ENCODE measurements at regions not wholly inside any gene's neighbourhood (a gene's known extent, or its start where the extent isn't known, plus 50 kb on each side); places are given as distances from the start of the nearest gene placed in this dataset.

DNA sequence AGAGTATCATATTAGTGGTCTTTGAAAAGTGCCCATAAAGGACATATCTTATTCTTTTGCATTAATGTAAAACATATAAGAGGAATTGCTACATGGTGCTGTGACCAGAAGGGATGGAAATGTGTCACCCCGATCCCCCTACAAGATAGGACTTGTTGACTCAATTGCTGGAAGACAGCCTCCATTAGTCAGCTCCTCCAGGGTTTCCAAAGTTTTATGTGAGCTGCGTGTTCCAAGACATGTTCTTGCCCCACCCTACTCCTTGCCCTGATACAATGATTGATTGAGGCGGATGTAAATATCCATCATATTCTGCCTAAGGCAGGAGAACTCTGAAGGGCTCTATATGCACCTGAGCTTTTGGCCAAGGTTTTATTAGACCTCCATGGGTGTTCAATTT lies 541.0 kb upstream of the ZEB2 start:
- Histone ChIP-seq H3K27me3 (ENCODE audit: control insufficient read depth, insufficient read depth, low read length) (no peaks in the 10 kb centered on the region), H3K36me3 (ENCODE audit: control insufficient read depth, insufficient read depth, low read length) (no peaks in the 10 kb centered on the region), H3K27ac (ENCODE audit: low read depth, low read length) (no peak overlapping the region), H3K9ac (ENCODE audit: low read length) (no peak overlapping the region), H3K4me1 (ENCODE audit: control insufficient read depth, insufficient read depth, low read length) (no peaks in the 10 kb centered on the region), H3K4me3 (ENCODE audit: low read length) (no peak overlapping the region)

DNA sequence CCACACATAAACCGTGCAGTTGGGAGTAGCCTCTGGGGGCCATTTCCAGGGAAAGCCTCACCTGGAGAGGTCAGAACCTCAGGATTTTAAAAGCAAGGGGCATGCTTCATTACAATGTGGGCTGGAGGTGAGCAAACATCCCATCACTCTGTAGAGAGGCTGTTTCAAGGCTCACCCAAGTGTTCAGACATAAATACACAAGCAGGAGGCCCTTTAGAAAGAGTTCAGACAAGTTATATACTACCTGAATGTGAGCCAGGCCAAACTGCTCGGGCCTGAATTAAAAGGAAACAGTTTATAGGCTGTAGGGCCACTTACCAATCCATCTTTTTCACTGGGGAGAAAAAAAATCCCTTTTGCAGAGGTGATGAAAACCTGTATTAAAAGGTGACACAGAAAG lies 540.0 kb upstream of the ZEB2 start:
- Histone ChIP-seq H3K9ac (ENCODE audit: low read length) (no peak overlapping the region), H3K4me3 (ENCODE audit: low read length) (no peak overlapping the region), H3K27me3 (ENCODE audit: control insufficient read depth, insufficient read depth, low read length) (no peaks in the 10 kb centered on the region), H3K27ac (ENCODE audit: low read depth, low read length) (no peak overlapping the region), H3K36me3 (ENCODE audit: control insufficient read depth, insufficient read depth, low read length) (no peaks in the 10 kb centered on the region), H3K4me1 (ENCODE audit: control insufficient read depth, insufficient read depth, low read length) (no peaks in the 10 kb centered on the region)

DNA sequence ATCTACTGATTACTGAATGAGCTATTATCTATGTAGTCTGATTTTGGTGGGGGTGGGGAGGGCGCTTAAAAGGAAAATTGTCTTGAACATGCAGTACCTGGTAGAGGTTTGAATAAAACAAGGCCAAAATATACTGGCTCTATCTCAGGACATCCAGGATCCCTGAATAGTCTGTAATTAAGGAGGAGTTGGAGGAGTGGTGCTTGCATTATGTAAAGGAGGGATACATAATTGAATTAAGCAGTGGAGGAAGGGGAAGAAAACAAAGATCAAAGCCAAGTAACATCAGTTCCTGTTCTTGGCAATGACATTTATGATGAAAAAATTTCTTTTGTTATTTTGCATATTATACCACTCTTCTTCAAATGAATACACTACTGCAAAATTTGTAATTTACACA lies 539.4 kb upstream of the ZEB2 start:
- H3K27me3 ChIP-seq (ENCODE audit: control insufficient read depth, insufficient read depth, low read length) = no peaks in the 10 kb centered on the region
- H3K27ac ChIP-seq (ENCODE audit: low read depth, low read length) = no peak overlapping the region
- H3K9ac ChIP-seq (ENCODE audit: low read length) = no peak overlapping the region
- H3K4me1 ChIP-seq (ENCODE audit: control insufficient read depth, insufficient read depth, low read length) = no peaks in the 10 kb centered on the region
- no peaks in the 10 kb centered on the region for H3K36me3 ChIP-seq (ENCODE audit: control insufficient read depth, insufficient read depth, low read length)
- H3K4me3 ChIP-seq (ENCODE audit: low read length) = no peak overlapping the region

DNA sequence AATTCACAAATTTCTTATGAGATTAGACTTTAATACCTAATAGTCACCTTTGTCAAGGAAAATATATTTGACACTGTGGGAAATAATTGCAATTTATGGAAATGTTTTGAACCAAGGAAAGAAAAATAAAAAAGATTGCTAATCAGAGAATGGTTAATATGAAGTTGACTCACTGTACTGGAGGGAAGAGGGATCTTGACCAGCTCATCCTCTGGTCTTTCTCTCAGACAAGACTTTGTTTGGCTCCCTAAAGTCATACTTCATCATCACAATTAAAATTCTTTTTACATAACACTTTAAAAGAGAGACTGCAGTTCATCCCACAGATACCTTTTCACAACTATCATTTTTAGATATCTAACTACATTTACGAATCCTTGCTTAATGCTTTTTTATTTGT lies 538.5 kb upstream of the ZEB2 start:
- no peak overlapping the region for H3K27ac ChIP-seq (ENCODE audit: low read depth, low read length)
- H3K9ac ChIP-seq (ENCODE audit: low read length) = no peak overlapping the region
- no peaks in the 10 kb centered on the region for H3K4me1 ChIP-seq (ENCODE audit: control insufficient read depth, insufficient read depth, low read length)
- no peak overlapping the region for H3K4me3 ChIP-seq (ENCODE audit: low read length)
- H3K36me3 ChIP-seq (ENCODE audit: control insufficient read depth, insufficient read depth, low read length) = no peaks in the 10 kb centered on the region
- no peaks in the 10 kb centered on the region for H3K27me3 ChIP-seq (ENCODE audit: control insufficient read depth, insufficient read depth, low read length)

DNA sequence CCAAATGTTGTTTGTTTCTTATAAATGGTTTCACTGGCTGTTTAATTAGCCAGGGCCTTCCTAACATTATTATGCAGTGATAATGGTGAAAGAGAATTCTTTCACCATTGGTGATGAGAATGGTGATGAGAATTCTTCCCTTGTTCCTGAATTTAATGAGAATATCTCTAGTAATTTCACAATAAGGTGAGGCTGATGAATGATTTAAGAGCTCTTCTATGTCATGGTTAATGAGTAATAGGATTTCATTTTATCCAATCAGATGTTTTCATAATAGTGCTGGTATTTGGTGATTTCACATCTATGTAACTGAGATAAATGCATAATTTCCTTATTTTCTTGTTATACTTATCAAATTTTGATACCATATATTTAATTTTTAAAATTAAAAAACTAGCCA lies 535.7 kb upstream of the ZEB2 start:
- no peaks in the 10 kb centered on the region for H3K36me3 ChIP-seq (ENCODE audit: control insufficient read depth, insufficient read depth, low read length)
- H3K4me3 ChIP-seq (ENCODE audit: low read length) = no peak overlapping the region
- H3K27ac ChIP-seq (ENCODE audit: low read depth, low read length) = no peak overlapping the region
- H3K9ac ChIP-seq (ENCODE audit: low read length) = no peak overlapping the region
- no peaks in the 10 kb centered on the region for H3K4me1 ChIP-seq (ENCODE audit: control insufficient read depth, insufficient read depth, low read length)
- no peaks in the 10 kb centered on the region for H3K27me3 ChIP-seq (ENCODE audit: control insufficient read depth, insufficient read depth, low read length)

DNA sequence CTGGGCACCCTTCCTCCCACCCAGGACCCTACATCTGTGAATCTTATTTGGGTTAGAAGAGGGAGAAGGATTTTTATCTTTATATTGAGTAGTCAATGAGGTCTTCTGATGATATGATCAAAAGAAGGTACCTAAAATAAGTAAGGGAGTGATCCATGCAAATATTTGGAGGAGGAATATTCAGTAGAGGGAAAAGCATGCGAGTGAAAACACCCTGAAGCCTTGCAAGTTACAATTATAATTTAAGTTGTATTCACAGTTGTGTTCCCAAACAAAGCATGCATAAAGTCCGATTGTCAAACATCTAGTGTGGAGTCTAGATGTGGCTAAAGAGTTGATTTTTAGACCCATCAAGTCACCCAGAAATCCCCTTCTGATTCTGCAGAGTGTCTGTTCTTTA lies 530.2 kb upstream of the ZEB2 start:
- no peaks in the 10 kb centered on the region for H3K27me3 ChIP-seq (ENCODE audit: control insufficient read depth, insufficient read depth, low read length)
- H3K27ac ChIP-seq (ENCODE audit: low read depth, low read length) = no peak overlapping the region

DNA sequence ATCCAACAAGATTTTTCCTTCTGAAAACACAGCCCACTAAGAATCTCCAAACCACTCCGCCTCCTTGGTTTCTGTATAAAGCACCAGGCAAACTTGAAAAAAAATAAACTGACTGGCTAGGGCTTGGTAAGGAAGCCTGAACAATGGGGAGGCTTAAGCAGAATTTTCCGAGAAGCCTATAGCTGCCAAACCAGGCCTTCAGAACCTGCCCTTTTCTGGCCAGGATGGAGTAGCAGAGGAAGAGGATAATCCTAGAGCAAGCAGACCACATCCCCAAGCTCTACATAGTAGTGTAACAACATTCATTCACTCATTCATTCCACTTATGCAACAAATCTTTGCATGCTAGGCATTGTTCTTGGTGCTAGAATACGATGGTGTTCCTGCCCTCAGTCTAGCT lies 529.6 kb upstream of the ZEB2 start:
- no peak overlapping the region for H3K9ac ChIP-seq (ENCODE audit: low read length)
- no peaks in the 10 kb centered on the region for H3K27me3 ChIP-seq (ENCODE audit: control insufficient read depth, insufficient read depth, low read length)
- H3K4me1 ChIP-seq (ENCODE audit: control insufficient read depth, insufficient read depth, low read length) = no peaks in the 10 kb centered on the region
- H3K36me3 ChIP-seq (ENCODE audit: control insufficient read depth, insufficient read depth, low read length) = no peaks in the 10 kb centered on the region
- H3K27ac ChIP-seq (ENCODE audit: low read depth, low read length) = no peak overlapping the region
- H3K4me3 ChIP-seq (ENCODE audit: low read length) = no peak overlapping the region

More for the DNA sequence above, 530.2 kb upstream of the ZEB2 start:
- Histone ChIP-seq H3K36me3 (ENCODE audit: control insufficient read depth, insufficient read depth, low read length) (no peaks in the 10 kb centered on the region), H3K9ac (ENCODE audit: low read length) (no peak overlapping the region), H3K4me1 (ENCODE audit: control insufficient read depth, insufficient read depth, low read length) (no peaks in the 10 kb centered on the region), H3K4me3 (ENCODE audit: low read length) (no peak overlapping the region)

DNA sequence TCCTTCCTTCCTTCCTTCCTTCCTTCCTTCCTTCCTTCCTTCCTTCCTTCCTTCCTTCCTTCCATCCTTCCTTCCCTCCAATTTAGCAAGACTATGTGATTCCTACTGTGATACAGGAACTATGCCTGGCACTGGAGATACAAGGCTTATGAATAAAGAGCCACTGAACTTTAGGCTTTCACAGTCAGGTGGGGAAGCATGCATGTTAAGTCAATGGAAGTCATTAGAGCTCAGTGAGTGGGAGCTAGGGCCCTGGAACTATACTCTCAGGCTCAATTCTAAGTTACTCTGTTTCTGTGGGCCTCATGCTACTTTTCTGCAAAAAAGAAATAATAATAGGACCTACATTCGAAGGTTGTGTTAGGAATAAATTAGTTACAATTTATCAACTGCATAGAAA lies 527.6 kb upstream of the ZEB2 start:
- Histone ChIP-seq H3K36me3 (ENCODE audit: control insufficient read depth, insufficient read depth, low read length) (no peaks in the 10 kb centered on the region), H3K4me1 (ENCODE audit: control insufficient read depth, insufficient read depth, low read length) (no peaks in the 10 kb centered on the region), H3K9ac (ENCODE audit: low read length) (no peak overlapping the region)

DNA sequence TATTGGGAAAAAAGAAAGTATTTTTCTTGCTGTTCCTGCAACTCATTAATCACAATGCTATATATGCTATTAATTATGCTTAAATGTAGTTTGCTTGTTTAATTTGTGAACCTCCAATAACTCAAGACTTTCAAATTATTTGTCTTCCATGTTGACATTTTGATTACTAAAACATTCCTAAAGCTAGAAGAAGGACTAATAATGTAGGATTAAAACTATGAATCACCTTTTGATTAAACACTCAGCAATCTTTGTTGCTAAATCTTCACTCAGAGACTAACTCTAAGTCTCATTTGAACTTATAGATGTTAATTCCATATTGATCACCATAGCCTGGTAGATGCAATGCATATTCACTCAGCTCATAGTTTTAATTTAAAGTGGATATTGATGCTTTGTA lies 524.6 kb upstream of the ZEB2 start:
- Histone ChIP-seq H3K27ac (ENCODE audit: low read depth, low read length) (no peak overlapping the region), H3K36me3 (ENCODE audit: control insufficient read depth, insufficient read depth, low read length) (no peaks in the 10 kb centered on the region), H3K4me1 (ENCODE audit: control insufficient read depth, insufficient read depth, low read length) (no peaks in the 10 kb centered on the region), H3K27me3 (ENCODE audit: control insufficient read depth, insufficient read depth, low read length) (no peaks in the 10 kb centered on the region), H3K4me3 (ENCODE audit: low read length) (no peak overlapping the region), H3K9ac (ENCODE audit: low read length) (no peak overlapping the region)

More for the DNA sequence above, 527.6 kb upstream of the ZEB2 start:
- Histone ChIP-seq H3K4me3 (ENCODE audit: low read length) (no peak overlapping the region), H3K27me3 (ENCODE audit: control insufficient read depth, insufficient read depth, low read length) (no peaks in the 10 kb centered on the region), H3K27ac (ENCODE audit: low read depth, low read length) (no peak overlapping the region)

DNA sequence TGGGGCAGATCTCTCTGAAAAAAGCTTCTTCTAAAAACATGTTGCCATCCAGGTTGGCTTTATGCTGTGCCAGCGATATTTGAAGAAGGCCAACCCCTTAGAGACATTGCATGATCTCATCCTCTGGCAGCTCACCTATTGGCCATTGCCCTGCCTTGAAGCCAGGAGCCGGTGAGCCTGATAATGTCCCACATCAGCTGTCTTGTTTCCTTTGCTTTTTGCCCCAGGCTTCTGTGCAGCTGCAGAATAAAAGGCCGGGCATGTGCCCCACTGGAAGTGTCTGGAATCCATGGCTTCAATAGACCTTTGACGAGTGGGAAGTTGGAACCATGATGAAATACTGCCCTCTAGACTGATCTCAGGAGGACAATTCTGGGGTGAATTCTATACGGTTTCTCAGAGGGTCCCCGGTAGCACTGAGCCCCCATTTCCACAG lies 523.5 kb upstream of the ZEB2 start:
- Histone ChIP-seq H3K4me1 (ENCODE audit: control insufficient read depth, insufficient read depth, low read length) (no peaks in the 10 kb centered on the region), H3K4me3 (ENCODE audit: low read length) (no peak overlapping the region), H3K9ac (ENCODE audit: low read length) (no peak overlapping the region), H3K27me3 (ENCODE audit: control insufficient read depth, insufficient read depth, low read length) (no peaks in the 10 kb centered on the region), H3K27ac (ENCODE audit: low read depth, low read length) (no peak overlapping the region), H3K36me3 (ENCODE audit: control insufficient read depth, insufficient read depth, low read length) (no peaks in the 10 kb centered on the region)

DNA sequence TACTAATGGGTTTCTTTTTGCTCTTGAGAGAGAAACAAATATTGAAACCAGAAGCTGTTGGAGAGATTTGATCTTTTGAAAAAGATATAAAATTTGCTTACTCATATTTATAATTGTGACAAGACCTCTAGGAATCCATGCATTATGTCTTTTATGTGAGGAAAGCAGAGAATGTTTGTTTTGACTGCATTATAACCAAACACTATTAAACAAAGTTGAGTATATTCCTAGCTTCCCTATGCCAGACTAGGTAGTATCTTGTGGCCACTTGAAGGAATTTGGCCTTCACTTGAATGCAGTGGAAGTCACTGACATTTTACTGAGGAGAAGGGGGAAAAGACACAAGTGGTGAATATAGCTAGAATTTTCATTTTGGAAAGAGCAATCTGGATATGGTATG lies 521.8 kb upstream of the ZEB2 start:
- Histone ChIP-seq H3K4me3 (ENCODE audit: low read length) (no peak overlapping the region), H3K9ac (ENCODE audit: low read length) (no peak overlapping the region)

DNA sequence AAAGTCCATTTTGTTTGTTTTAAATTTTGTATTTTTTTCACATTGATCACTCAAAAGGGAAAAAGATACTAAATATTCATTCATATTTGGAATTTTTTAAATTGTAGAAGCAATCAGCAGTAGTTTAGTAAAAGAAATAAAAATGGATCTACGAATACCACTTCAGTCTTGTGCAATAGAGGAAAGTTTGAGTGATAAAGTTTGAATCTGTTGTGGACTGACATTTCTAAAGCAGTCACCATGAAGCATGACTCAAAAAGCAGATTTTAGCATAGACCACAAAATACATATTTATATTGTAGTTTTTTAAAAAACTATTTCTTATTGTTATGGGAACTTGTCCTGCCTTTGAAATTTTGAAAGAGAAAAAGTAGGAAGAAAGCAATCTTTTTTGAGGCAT lies 520.5 kb upstream of the ZEB2 start:
- H3K4me3 ChIP-seq (ENCODE audit: low read length) = no peak overlapping the region
- H3K9ac ChIP-seq (ENCODE audit: low read length) = no peak overlapping the region
- H3K36me3 ChIP-seq (ENCODE audit: control insufficient read depth, insufficient read depth, low read length) = no peaks in the 10 kb centered on the region
- no peaks in the 10 kb centered on the region for H3K4me1 ChIP-seq (ENCODE audit: control insufficient read depth, insufficient read depth, low read length)
- H3K27ac ChIP-seq (ENCODE audit: low read depth, low read length) = no peak overlapping the region
- no peaks in the 10 kb centered on the region for H3K27me3 ChIP-seq (ENCODE audit: control insufficient read depth, insufficient read depth, low read length)

More for the DNA sequence above, 521.8 kb upstream of the ZEB2 start:
- Histone ChIP-seq H3K36me3 (ENCODE audit: control insufficient read depth, insufficient read depth, low read length) (no peaks in the 10 kb centered on the region), H3K27me3 (ENCODE audit: control insufficient read depth, insufficient read depth, low read length) (no peaks in the 10 kb centered on the region), H3K27ac (ENCODE audit: low read depth, low read length) (no peak overlapping the region), H3K4me1 (ENCODE audit: control insufficient read depth, insufficient read depth, low read length) (no peaks in the 10 kb centered on the region)

DNA sequence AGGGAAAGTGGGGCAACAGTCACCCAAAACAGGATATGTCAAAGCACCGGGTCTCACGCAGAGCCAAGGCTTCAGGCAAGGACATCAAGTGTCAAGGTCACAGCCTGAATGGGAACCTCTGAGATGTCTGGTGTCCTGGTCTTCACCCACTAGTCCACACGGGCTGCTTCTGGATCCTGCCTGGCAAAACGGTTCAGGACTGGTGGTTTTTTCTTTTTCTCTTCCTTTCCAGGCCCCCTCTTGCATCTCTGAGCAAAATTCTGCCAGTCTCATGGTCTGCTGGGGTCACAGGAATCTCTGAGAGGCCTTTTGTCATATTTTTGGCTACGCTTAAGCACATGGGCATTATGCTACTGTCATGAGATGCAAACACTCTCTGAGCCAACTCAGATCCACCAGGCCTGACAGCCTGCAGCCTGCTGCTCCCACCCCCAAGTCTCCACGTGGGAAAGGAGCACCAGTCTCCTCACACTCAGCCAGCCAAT lies 518.2 kb upstream of the ZEB2 start:
- H3K27ac ChIP-seq (ENCODE audit: low read depth, low read length) = no peak overlapping the region
- H3K9ac ChIP-seq (ENCODE audit: low read length) = no peak overlapping the region
- no peaks in the 10 kb centered on the region for H3K4me1 ChIP-seq (ENCODE audit: control insufficient read depth, insufficient read depth, low read length)
- H3K4me3 ChIP-seq (ENCODE audit: low read length) = no peak overlapping the region
- H3K27me3 ChIP-seq (ENCODE audit: control insufficient read depth, insufficient read depth, low read length) = no peaks in the 10 kb centered on the region
- no peaks in the 10 kb centered on the region for H3K36me3 ChIP-seq (ENCODE audit: control insufficient read depth, insufficient read depth, low read length)

All from rectal smooth muscle tissue (tissue), 1 donor.